ENCODE measurements at regions not wholly inside any gene's neighbourhood (a gene's known extent, or its start where the extent isn't known, plus 50 kb on each side); places are given as distances from the start of the nearest gene placed in this dataset.

GRCh38 chrX:69090022-69090421 is 75.2 kb downstream of the PJA1 start:
- no peaks in the 10 kb centered on the region for H3K36me3 Mint-ChIP-seq (ENCODE audit: low read depth)
- ATAC-seq (no peak), DNase-seq (no peak)
- no peaks in the 10 kb centered on the region for H3K4me1 Mint-ChIP-seq (ENCODE audit: low read depth)
- POLR2A ChIA-PET = interaction anchor here (1.2 kb wide), 1 partner anchor 25 kb away, joined by 3 read pairs; no protein-coding TSS in a partner anchor
- intact Hi-C loops (cut with micrococcal nuclease) = no loop called here
- H3K27ac Mint-ChIP-seq = no peak overlapping the region
- TF ChIP-seq CTCF (IDR thresholded peaks at IDR 0.05) = no peak
- no peak overlapping the region for H3K4me3 Mint-ChIP-seq
- CTCF ChIA-PET = no interaction called here
- H3K9me3 Mint-ChIP-seq = no peaks in the 10 kb centered on the region
- H3K27me3 Mint-ChIP-seq = no peaks in the 10 kb centered on the region

GRCh38 chrX:69089203-69089602 is 76.0 kb downstream of the PJA1 start:
- Mint-ChIP-seq H3K4me1 (ENCODE audit: low read depth) (no peaks in the 10 kb centered on the region), H3K9me3 (no peaks in the 10 kb centered on the region), H3K27ac (no peak overlapping the region), H3K4me3 (no peak overlapping the region), H3K27me3 (no peaks in the 10 kb centered on the region), H3K36me3 (ENCODE audit: low read depth) (no peaks in the 10 kb centered on the region)
- ChIA-PET POLR2A (no interaction called here), CTCF (no interaction called here)
- intact Hi-C loops (cut with micrococcal nuclease) = no loop called here
- TF ChIP-seq CTCF (IDR thresholded peaks at IDR 0.05) = no peak
- no peak for DNase-seq
- no peak for ATAC-seq

GRCh38 chrX:69088171-69088938 is 76.9 kb downstream of the PJA1 start:
- no peaks in the 10 kb centered on the region for H3K36me3 Mint-ChIP-seq (ENCODE audit: low read depth)
- TF ChIP-seq CTCF (IDR thresholded peaks at IDR 0.05) = no peak
- ATAC-seq (no peak), DNase-seq (no peak)
- no peak overlapping the region for H3K4me3 Mint-ChIP-seq
- no peak overlapping the region for H3K27ac Mint-ChIP-seq
- intact Hi-C loops (cut with micrococcal nuclease) = no loop called here
- CTCF ChIA-PET = no interaction called here
- no peaks in the 10 kb centered on the region for H3K27me3 Mint-ChIP-seq
- H3K9me3 Mint-ChIP-seq = no peaks in the 10 kb centered on the region
- POLR2A ChIA-PET = no interaction called here
- no peaks in the 10 kb centered on the region for H3K4me1 Mint-ChIP-seq (ENCODE audit: low read depth)

- ATAC-seq = no peak
- Mint-ChIP-seq H3K9me3 (no peaks in the 10 kb centered on the region), H3K27ac (no peak overlapping the region), H3K4me1 (ENCODE audit: low read depth) (no peaks in the 10 kb centered on the region), H3K27me3 (no peaks in the 10 kb centered on the region), H3K4me3 (no peak overlapping the region), H3K36me3 (ENCODE audit: low read depth) (no peaks in the 10 kb centered on the region)
- ChIA-PET POLR2A (no interaction called here), CTCF (no interaction called here)
- intact Hi-C loops (cut with micrococcal nuclease) = no loop called here
- no peak for TF ChIP-seq CTCF (IDR thresholded peaks at IDR 0.05)
- DNase-seq = no peak
These were observed 79.4 kb downstream of the PJA1 start for GRCh38 chrX:69085826-69086225.

- ATAC-seq = no peak
- Mint-ChIP-seq H3K27me3 (no peaks in the 10 kb centered on the region), H3K36me3 (ENCODE audit: low read depth) (no peaks in the 10 kb centered on the region), H3K4me1 (ENCODE audit: low read depth) (no peaks in the 10 kb centered on the region), H3K27ac (no peak overlapping the region), H3K4me3 (no peak overlapping the region), H3K9me3 (no peaks in the 10 kb centered on the region)
- POLR2A ChIA-PET = no interaction called here
- DNase-seq = no peak
- intact Hi-C loops (cut with micrococcal nuclease) = no loop called here
- TF ChIP-seq CTCF (IDR thresholded peaks at IDR 0.05) = no peak
- CTCF ChIA-PET = no interaction called here
These were observed 80.1 kb downstream of the PJA1 start for GRCh38 chrX:69085151-69085550.

Data from activated CD8-positive, alpha-beta T cell treated with anti-CD3 and anti-CD28 coated beads for 36 hours (primary cell).